ENCODE measurements at regions not wholly inside any gene's neighbourhood (a gene's known extent, or its start where the extent isn't known, plus 50 kb on each side); places are given as distances from the start of the nearest gene placed in this dataset.

- H3K27ac ChIP-seq (ENCODE audit: low read depth, low read length): no peak overlapping the region
- H3K9me2 ChIP-seq (ENCODE audit: insufficient read depth): no peaks in the 10 kb centered on the region
- BruUV-seq (replicated peaks): no TSS peak
- peaks cover 2 to 4% of the 10 kb centered on the region in 2 experiments; a peak in 2 of 4 replicates for H3K4me1 ChIP-seq (ENCODE audit: control insufficient read depth in 1 of 2, insufficient read depth in 2 of 2, low read length in 2 of 2)
- TF ChIP-seq MAX (IDR thresholded peaks at IDR 0.05) (no peak), SRF (IDR thresholded peaks at IDR 0.05; ENCODE audit: low read depth) (no peak), ZFX (IDR thresholded peaks at IDR 0.05) (no peak), POLR2A (IDR thresholded peaks at IDR 0.05; ENCODE audit: borderline replicate concordance, extremely low read depth, insufficient read depth, insufficient read length) (no peak), CTCF (IDR thresholded peaks at IDR 0.05 in 2 of 3, conservative IDR thresholded peaks at IDR 0.05 in 1 of 3; ENCODE audit: borderline replicate concordance in 1 of 3, insufficient read depth in 1 of 3, low read depth in 2 of 3, low read length in 2 of 3) (no peak), POLR2AphosphoS5 (IDR thresholded peaks at IDR 0.05; ENCODE audit: low read depth, low read length) (no peak), RAD21 (IDR thresholded peaks at IDR 0.05; ENCODE audit: low read depth) (no peak), YY1 (IDR thresholded peaks at IDR 0.05; ENCODE audit: extremely low read depth, insufficient replicate concordance, low read depth, low read length) (no peak), EGR1 (IDR thresholded peaks at IDR 0.05; ENCODE audit: low read depth) (no peak), ZNF274 (IDR thresholded peaks at IDR 0.05; ENCODE audit: low read depth, low read length) (no peak), FOSL1 (IDR thresholded peaks at IDR 0.05; ENCODE audit: low read depth) (no peak), EZH2phosphoT487 (IDR thresholded peaks at IDR 0.05; ENCODE audit: borderline replicate concordance) (no peak), REST (IDR thresholded peaks at IDR 0.05; ENCODE audit: low read depth) (no peak), ATF3 (IDR thresholded peaks at IDR 0.05) (no peak), ZBTB33 (IDR thresholded peaks at IDR 0.05; ENCODE audit: extremely low read depth, insufficient replicate concordance, low read length) (no peak), ELF1 (IDR thresholded peaks at IDR 0.05; ENCODE audit: borderline replicate concordance, low read depth) (no peak), CBX3 (IDR thresholded peaks at IDR 0.05; ENCODE audit: low read depth) (no peak), EZH2 (IDR thresholded peaks at IDR 0.05) (no peak), SIN3A (IDR thresholded peaks at IDR 0.05; ENCODE audit: low read depth) (no peak)
- ChIA-PET POLR2A (no interaction called here), CTCF (no interaction called here), RAD21 (ENCODE audit: low non-redundant PET in 1 of 2, low total read pairs in 2 of 2, uncharacterized antibody in 2 of 2, unreplicated experiment in 2 of 2) (interaction anchor here in 1 of 2 experiments (0.5 kb wide), 1 partner anchor 34 kb away, joined by 3 read pairs; no protein-coding TSS in a partner anchor)
- H3K4me2 ChIP-seq (ENCODE audit: low read length): no peak overlapping the region
- DNase-seq (ENCODE audit: low read depth, low spot score) (no peak), ATAC-seq (no peak)
- H3K4me3 ChIP-seq (replicated peaks in 1 of 2; ENCODE audit: low read depth in 1 of 2, low read length in 2 of 2): no peak overlapping the region
- no peaks in the 10 kb centered on the region for H3K36me3 ChIP-seq (ENCODE audit: control insufficient read depth in 1 of 2, insufficient read depth in 2 of 2, low read length in 2 of 2)
- H2AFZ ChIP-seq (ENCODE audit: low read depth, low read length, poor library complexity, severe bottlenecking): no peak overlapping the region
- H3K27me3 ChIP-seq (ENCODE audit: insufficient read depth, low read length): no peaks in the 10 kb centered on the region
- H3K9ac ChIP-seq (ENCODE audit: low read length): no peak overlapping the region
- H4K20me1 ChIP-seq (ENCODE audit: insufficient read depth): no peaks in the 10 kb centered on the region
- intact Hi-C loops (cut with micrococcal nuclease): no loop called here
- H3K79me2 ChIP-seq (ENCODE audit: insufficient read depth, low read length): no peaks in the 10 kb centered on the region
- H3K9me3 ChIP-seq (ENCODE audit: control insufficient read depth in 1 of 2, insufficient read depth in 1 of 2, low read depth in 1 of 2, low read length in 2 of 2): no peaks in the 10 kb centered on the region
These were observed 53.0 kb upstream of the KLF3 start for GRCh38 chr4:38610966-38611431.
